ENCODE measurements at regions not wholly inside any gene's neighbourhood (a gene's known extent, or its start where the extent isn't known, plus 50 kb on each side); places are given as distances from the start of the nearest gene placed in this dataset.

- Histone ChIP-seq H3K36me3 (no peaks in the 10 kb centered on the region), H3K4me1 (no peaks in the 10 kb centered on the region), H3K27me3 (no peaks in the 10 kb centered on the region), H3K9me3 (no peaks in the 10 kb centered on the region), H3K27ac (no peak overlapping the region), H3K4me3 (no peak overlapping the region)
- TF ChIP-seq, protein P1, sequence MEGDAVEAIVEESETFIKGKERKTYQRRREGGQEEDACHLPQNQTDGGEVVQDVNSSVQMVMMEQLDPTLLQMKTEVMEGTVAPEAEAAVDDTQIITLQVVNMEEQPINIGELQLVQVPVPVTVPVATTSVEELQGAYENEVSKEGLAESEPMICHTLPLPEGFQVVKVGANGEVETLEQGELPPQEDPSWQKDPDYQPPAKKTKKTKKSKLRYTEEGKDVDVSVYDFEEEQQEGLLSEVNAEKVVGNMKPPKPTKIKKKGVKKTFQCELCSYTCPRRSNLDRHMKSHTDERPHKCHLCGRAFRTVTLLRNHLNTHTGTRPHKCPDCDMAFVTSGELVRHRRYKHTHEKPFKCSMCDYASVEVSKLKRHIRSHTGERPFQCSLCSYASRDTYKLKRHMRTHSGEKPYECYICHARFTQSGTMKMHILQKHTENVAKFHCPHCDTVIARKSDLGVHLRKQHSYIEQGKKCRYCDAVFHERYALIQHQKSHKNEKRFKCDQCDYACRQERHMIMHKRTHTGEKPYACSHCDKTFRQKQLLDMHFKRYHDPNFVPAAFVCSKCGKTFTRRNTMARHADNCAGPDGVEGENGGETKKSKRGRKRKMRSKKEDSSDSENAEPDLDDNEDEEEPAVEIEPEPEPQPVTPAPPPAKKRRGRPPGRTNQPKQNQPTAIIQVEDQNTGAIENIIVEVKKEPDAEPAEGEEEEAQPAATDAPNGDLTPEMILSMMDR (IDR thresholded peaks at IDR 0.05), result no peak
- no peak for TF ChIP-seq POLR2A (IDR thresholded peaks at IDR 0.05)
- DNase-seq (no peak), ATAC-seq (no peak)
- intact Hi-C loops (cut with DNase I), result no loop called here
Observed at GRCh38 chr18:39635966-39636365, 2070.4 kb upstream of the CELF4 start.

GRCh38 chr18:39635192-39635591 is 2069.6 kb upstream of the CELF4 start:
- Histone ChIP-seq H3K36me3 (no peaks in the 10 kb centered on the region), H3K9me3 (no peaks in the 10 kb centered on the region), H3K4me1 (no peaks in the 10 kb centered on the region), H3K4me3 (no peak overlapping the region), H3K27me3 (no peaks in the 10 kb centered on the region), H3K27ac (no peak overlapping the region)
- TF ChIP-seq, protein P1 (IDR thresholded peaks at IDR 0.05), result no peak
- TF ChIP-seq POLR2A (IDR thresholded peaks at IDR 0.05), result no peak
- intact Hi-C loops (cut with DNase I), result no loop called here
- ATAC-seq, result no peak
- DNase-seq, result no peak

DNA sequence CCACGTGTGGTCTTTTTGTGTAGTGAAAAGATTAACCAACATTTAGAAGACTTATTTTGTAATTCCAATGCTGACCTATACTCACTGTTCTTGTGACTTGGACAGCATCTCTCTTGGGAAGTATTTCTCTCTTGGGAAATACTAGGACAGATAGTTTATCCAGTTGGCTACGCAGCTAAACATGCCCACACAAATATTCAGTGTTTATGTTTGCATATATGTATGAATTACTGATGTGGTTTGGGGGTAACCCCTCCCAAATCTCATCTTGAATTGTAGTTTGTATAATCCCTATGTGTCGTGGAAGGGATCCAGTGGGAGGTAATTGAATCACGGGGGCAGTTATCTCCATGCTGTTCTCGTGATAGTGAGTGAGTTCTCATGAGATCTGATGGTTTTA is 2062.3 kb upstream of the CELF4 start:
- H3K4me3 ChIP-seq, result no peak overlapping the region
- ATAC-seq (no peak), DNase-seq (no peak)
- TF ChIP-seq, protein P1 (IDR thresholded peaks at IDR 0.05), result no peak
- no peak for TF ChIP-seq POLR2A (IDR thresholded peaks at IDR 0.05)
- no peaks in the 10 kb centered on the region for H3K36me3 ChIP-seq
- WGBS (ENCODE audit: insufficient coverage, low coverage, low lambda C conversion rate, missing lambda C conversion rate), result 69% methylated on average over 5 of the region's 5 CpGs
- no peaks in the 10 kb centered on the region for H3K4me1 ChIP-seq
- no peak overlapping the region for H3K27ac ChIP-seq
- no peaks in the 10 kb centered on the region for H3K27me3 ChIP-seq
- no peaks in the 10 kb centered on the region for H3K9me3 ChIP-seq
- intact Hi-C loops (cut with DNase I), result no loop called here

GRCh38 chr18:39624961-39625360 is 2059.4 kb upstream of the CELF4 start:
- intact Hi-C loops (cut with DNase I), result no loop called here
- H3K27me3 ChIP-seq, result no peaks in the 10 kb centered on the region
- no peak for ATAC-seq
- no peaks in the 10 kb centered on the region for H3K9me3 ChIP-seq
- H3K27ac ChIP-seq, result no peak overlapping the region
- no peak for DNase-seq
- H3K36me3 ChIP-seq, result no peaks in the 10 kb centered on the region
- no peak for TF ChIP-seq POLR2A (IDR thresholded peaks at IDR 0.05)
- TF ChIP-seq, protein P1 (IDR thresholded peaks at IDR 0.05), result no peak
- no peaks in the 10 kb centered on the region for H3K4me1 ChIP-seq
- H3K4me3 ChIP-seq, result no peak overlapping the region
- 57% methylated on average over 4 of the region's 4 CpGs for WGBS (ENCODE audit: insufficient coverage, low coverage, low lambda C conversion rate, missing lambda C conversion rate)

DNA sequence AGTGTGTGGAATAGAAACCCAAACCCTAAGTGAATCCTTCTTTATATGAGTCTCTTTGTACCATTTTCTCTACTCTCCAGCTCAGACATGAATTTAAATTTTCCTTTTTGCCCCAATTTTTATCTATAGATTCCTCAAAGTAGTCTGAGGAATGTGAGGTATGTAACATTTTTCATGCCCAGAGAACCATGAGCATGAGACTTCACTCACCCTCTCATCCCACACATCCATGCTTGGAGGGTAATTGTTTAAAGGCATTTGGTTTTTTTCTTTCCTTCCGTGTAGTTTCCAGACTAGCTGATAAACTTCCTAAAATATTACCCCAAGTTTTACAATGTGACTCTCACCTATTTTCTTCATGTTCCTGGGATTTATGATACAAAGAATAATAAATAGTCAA is 2056.8 kb upstream of the CELF4 start:
- Histone ChIP-seq H3K27ac (no peak overlapping the region), H3K9me3 (no peaks in the 10 kb centered on the region), H3K36me3 (no peaks in the 10 kb centered on the region), H3K4me3 (no peak overlapping the region), H3K4me1 (no peaks in the 10 kb centered on the region), H3K27me3 (no peaks in the 10 kb centered on the region)
- ATAC-seq (no peak), DNase-seq (no peak)
- intact Hi-C loops (cut with DNase I), result no loop called here
- no peak for TF ChIP-seq POLR2A (IDR thresholded peaks at IDR 0.05)
- TF ChIP-seq, protein P1 (IDR thresholded peaks at IDR 0.05), result no peak
- whole genome bisulfite sequencing (ENCODE audit: insufficient coverage, low coverage, low lambda C conversion rate, missing lambda C conversion rate), result 25% methylated on average over 1 of the region's 1 CpG
